ENCODE measurements at regions not wholly inside any gene's neighbourhood (a gene's known extent, or its start where the extent isn't known, plus 50 kb on each side); places are given as distances from the start of the nearest gene placed in this dataset.
A peak's percentile ranks its signal among the peaks of the same experiment; 100 is the strongest.

- DNase-seq (no peak), ATAC-seq (peak; percentile 43)
- intact Hi-C loops (cut with DNase I, micrococcal nuclease): loop anchor here in 1 of 2 donors (10.0 kb wide), 1 partner anchor 199 kb away; no protein-coding TSS in a partner anchor
These were observed 125.5 kb upstream of the SERBP1 start for GRCh38 chr1:67555461-67556296.

- DNase-seq: no peak
- intact Hi-C loops (cut with DNase I, micrococcal nuclease): loop anchor here in 1 of 2 donors (10.0 kb wide), 1 partner anchor 198 kb away; no protein-coding TSS in a partner anchor
- ATAC-seq: peak; percentile 22
These were observed 126.2 kb upstream of the SERBP1 start for GRCh38 chr1:67556297-67556900.

DNA sequence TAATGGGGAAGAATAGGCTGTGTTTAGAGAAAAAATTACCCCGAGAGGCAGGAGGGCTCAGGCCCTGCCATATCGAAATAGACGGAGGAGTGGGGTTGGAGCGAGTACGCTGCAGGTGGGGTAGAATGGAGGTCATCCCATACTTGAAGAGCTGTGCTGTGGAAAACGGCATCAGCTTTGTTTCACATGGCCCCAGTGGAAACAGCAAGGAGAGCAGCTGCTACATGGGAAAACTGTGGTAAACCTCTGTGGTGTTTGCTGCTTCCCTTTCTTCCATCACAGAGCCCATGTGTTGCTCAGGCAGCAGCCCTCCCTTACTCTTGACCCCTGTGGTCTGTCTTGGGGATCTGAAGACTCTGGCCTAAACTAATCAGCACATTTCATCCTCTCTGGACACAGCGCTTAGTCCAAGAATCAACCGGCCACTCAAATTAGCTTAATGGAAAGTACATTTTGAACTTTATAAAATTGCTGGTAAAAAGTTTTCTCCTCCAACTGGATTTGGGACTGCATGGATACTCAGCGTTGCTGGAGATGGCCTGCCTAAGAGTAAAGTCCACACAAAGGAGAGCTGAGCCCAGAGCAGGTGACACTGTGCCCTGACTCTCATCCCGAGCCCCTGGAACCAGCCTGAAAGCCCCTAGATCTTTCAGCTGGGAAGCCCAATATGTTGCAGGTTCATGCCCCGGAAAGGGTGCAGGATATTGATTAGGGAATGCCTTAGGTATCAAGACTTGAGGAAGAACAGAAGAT lies 127.1 kb upstream of the GADD45A start:
- intact Hi-C loops (cut with DNase I, micrococcal nuclease): loop anchor here in 1 of 2 donors (10.0 kb wide), 1 partner anchor 197 kb away; no protein-coding TSS in a partner anchor
- DNase-seq (no peak), ATAC-seq (no peak)

- no peak for ATAC-seq
- no peak for DNase-seq
- intact Hi-C loops (cut with DNase I, micrococcal nuclease): loop anchor here in 1 of 2 donors (10.0 kb wide), 1 partner anchor 196 kb away; no protein-coding TSS in a partner anchor
These were observed 126.4 kb upstream of the GADD45A start for GRCh38 chr1:67558449-67559193.

DNA sequence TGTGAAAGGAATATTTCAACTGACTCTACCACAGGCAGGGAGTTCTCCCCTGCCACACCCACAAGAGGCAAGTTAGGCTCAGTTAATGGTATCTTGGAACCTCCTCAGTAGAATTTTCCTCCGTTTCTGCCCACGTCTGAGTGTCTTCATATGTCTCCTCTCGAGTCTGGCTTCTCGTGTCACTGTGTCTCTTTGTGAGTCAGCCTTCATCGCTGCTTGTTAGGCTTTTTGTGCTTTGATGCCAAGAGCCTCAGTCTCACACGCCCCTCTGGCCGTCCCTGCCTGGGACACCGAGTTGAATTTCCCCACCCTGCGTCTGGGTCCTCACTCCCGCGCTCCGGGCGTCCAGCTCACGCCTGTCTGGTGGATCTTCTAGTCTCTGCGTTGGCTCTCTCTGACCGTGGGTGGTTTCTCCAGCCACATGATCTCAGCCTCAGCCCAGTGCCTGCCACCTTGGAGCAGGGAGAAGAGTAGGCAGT lies 125.7 kb upstream of the GADD45A start:
- ATAC-seq (no peak), DNase-seq (no peak)
- intact Hi-C loops (cut with DNase I, micrococcal nuclease): loop anchor here in 1 of 2 donors (10.0 kb wide), 1 partner anchor 196 kb away; no protein-coding TSS in a partner anchor

DNA sequence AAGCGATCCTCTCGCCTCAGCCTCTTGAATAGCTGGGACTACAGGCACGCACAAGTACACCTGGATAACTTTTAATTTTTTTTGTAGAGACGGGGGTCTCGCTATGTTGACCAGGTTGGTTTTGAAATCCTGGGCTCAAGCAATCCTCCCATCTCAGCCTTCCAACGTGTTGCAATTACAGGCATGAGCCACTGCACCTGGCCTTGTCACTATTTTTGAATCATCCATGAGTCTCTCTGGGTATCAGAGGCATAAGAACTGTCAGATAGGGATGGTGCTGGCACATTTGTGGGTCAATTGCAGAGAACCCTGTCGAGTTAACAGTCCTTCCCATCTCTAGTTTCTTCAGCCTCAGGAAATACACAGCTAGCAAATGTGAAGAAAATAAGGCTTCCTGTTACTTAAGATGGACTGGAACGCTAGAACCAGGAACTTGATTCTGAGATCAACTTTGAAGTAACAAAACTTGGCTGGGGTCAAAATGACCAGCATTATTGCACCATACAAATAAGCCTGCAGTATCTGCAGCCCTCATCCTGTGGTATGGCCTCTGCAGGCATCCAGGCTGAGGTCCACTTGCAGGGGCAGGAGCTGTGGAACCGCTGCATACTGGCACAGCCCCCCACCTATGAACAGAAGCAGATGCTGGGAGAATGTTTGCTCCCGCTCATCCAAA lies 124.3 kb upstream of the GADD45A start:
- DNase-seq (no peak), ATAC-seq (no peak)
- intact Hi-C loops (cut with DNase I, micrococcal nuclease): loop anchor here in 1 of 2 donors (2.0 kb wide), 1 partner anchor 200 kb away; no protein-coding TSS in a partner anchor

DNA sequence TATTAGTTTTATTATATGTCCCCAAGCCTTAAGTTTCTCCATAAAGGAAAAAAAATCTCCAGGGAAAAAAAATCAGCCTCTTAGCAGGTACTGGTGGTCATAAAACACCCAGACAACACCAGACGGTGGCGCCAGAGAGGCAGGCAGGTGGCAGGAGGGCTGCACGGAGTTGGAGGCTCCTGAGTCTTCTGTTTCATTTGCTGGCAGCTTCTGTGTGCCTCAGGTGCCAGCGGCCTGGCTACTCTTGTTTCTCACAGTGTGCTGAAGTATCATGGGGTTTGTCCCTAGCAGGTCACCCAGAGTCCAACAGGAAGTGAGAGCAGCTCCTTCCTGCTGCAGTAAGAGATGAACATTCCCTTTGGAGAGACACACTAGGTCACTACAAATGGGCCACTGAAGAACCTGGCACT lies 123.3 kb upstream of the GADD45A start:
- intact Hi-C loops (cut with DNase I, micrococcal nuclease): loop anchor here in 1 of 2 donors (2.0 kb wide), 1 partner anchor 199 kb away; no protein-coding TSS in a partner anchor
- peak; percentile 88 for ATAC-seq
- DNase-seq: peak; percentile 94 to 99

- no peak for ATAC-seq
- no peak for DNase-seq
- intact Hi-C loops (cut with DNase I, micrococcal nuclease): no loop called here
These were observed 121.3 kb upstream of the GADD45A start for GRCh38 chr1:67563684-67564083.

DNA sequence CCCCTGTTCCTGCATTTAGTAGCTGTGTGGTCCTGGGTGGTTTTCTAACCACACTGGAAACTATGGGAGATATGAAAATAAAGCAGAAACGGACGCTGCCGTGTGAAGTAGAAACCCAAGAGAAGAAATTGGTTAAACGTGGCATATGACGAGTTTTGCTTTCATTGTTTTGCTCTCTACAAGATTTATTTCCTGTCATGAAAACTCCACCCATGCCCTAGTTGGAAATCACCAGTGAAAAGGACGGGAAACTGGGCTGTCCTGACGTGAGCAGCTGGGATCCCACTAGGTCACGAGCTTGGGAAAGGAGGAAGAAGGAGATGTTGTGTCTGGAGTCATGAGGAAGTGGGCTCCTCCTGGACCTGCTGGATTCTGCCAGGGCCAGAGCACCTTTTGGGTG lies 120.8 kb upstream of the GADD45A start:
- ATAC-seq (peak; percentile 59), DNase-seq (no peak)
- intact Hi-C loops (cut with DNase I, micrococcal nuclease): no loop called here

- DNase-seq: no peak
- no peak for ATAC-seq
- intact Hi-C loops (cut with DNase I, micrococcal nuclease): no loop called here
These were observed 118.1 kb upstream of the GADD45A start for GRCh38 chr1:67566803-67567377.

DNA sequence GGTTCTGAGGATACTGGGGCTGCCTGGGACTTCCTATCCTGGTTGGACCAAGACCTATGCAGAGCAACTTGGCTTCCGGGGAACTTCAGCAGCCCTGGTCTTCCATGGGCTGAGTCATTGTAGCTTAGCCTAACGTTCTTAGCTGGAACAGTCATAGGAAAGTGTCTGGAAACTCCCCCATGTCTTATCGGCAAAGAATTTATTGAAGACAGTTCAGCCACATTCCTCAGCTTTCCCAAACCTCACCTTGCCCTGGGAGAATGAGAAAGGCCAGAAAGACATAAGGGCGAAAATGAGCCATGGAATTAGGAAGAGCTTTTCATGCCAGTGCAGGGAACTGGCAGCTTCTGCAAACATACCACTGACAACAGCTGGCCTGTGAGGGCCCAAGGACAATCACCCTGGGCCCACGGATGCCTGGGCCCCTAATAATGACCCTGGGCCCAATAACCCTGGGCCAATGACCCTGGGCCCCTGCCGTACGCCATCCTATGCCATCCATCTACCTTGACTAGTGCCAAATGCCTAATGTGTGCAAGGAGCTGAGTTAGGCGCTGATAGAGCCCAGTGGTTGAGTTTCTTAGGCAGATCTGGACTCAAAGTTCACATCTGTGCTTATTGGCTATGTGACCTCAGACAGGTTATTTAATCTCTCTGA lies 114.4 kb upstream of the GADD45A start:
- no peak for ATAC-seq
- intact Hi-C loops (cut with DNase I, micrococcal nuclease): no loop called here
- DNase-seq: no peak

GRCh38 chr1:67571406-67571805 lies 113.6 kb upstream of the GADD45A start:
- ATAC-seq (no peak), DNase-seq (no peak)
- intact Hi-C loops (cut with DNase I, micrococcal nuclease): no loop called here

DNA sequence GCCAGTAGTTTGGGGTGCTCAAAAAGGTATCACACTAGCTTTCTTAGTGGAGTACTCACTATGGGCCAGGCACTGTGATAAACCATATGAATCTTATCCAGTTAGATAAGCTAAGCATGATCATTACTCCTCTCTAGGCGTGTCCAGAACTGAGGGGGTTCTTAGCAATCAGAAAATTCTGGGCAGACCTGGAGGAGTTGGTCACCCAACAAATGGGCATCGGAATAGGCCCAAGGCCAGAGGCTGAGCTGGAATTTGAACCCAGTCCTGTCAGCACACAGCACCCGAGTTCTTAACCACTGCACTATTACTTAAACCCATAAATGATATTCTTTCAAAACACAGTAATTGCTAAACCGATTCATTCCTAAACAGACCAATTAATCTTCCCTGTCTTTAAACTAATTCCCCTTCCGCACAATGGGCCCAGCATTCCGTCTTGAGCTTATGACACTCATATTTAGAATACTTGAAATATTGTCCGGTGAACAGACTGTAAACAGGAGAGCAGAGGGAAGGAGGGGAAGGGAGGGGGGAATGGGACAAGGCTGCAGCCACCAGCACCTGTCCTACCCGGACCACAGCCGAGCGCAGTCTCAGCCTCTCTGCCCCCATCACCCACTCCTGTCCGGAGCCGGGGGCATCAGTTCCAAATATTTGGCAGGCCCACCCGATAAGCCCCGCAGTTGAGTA lies 113.0 kb upstream of the GADD45A start:
- DNase-seq (no peak), ATAC-seq (peak; percentile 34)
- intact Hi-C loops (cut with DNase I, micrococcal nuclease): no loop called here

DNA sequence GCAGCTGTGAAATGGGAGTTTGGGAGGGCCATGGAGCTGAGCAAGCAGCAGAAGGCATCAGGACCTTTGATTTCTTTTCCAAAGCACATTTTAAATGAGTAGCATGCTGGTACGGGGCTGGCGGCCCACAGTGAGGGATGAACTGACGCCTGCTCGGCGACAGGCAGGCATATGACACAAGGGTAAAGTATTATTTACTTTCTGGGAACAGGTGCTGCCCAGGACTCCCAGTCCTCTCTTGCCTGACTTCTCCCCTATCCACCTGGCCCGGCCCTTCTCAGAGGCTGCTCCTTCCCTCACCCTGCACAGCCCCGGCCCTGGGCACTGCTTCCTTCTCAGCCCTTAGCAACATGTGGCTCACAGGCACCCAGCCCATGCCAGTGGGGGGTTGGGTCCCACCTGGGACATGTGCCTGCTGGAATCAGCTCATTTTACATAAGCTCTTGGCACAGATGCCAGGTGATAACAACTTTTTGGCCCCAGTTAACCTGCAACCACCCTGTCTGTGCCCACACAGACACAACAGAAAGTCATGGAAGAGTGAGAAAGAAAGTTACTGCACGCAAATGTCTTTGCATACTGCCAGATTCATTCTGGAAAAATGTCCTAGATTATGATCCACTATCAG lies 112.3 kb upstream of the GADD45A start:
- DNase-seq (peak; percentile 83 to 94), ATAC-seq (peak; percentile 97)
- intact Hi-C loops (cut with DNase I, micrococcal nuclease): no loop called here

DNA sequence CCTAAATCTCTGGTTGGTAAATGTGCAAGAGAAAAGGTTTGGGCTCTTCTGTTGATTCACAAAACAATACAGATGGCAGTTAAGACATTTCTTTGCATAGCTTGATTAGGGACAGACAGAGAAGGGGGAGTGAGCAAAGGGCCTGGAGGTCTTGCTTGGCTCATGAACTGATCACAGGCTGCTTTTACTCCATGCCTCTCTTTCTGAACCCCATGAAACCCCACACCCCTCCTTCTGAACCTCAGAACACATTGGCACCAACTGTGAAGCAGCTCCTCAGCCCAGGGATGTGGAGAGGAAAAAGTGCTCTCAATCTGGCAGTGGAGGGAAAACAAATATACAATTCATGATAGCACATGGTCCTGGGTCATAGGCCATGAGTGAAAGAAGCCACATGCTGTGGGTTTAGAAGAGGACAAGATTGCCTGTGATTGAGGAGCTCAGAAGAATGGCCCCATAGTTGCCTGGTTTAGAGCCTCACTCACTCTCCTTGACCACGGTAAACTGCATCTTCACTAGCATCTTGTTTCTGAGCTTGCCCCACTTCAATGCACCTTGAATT lies 111.6 kb upstream of the GADD45A start:
- no peak for ATAC-seq
- intact Hi-C loops (cut with DNase I, micrococcal nuclease): no loop called here
- no peak for DNase-seq

DNA sequence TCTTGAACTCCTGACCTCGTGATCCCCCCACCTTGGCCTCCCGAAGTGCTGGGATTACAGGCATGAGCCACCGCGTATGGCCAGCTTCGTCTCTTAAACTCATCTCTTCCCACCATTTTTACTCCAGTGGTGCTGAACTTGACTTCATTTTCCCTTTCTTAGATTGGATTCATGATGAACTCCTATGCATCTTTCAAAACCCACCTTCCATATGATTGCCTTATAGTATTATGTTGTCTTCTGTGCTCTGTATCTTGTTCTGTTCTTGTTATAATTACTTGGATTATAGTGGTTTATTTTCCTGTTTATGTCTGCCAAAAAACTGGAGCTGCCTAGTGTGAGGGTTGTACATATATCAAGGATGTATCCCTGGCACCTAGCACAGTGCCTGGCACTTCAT lies 110.8 kb upstream of the GADD45A start:
- ATAC-seq: no peak
- DNase-seq: no peak
- intact Hi-C loops (cut with DNase I, micrococcal nuclease): no loop called here

Data from left colon (tissue), 2 donors.